Mesenchymal stem cell (in vitro differentiated cells and primary cell): ENCODE measurements at regions not wholly inside any gene's neighbourhood (a gene's known extent, or its start where the extent isn't known, plus 50 kb on each side); places are given as distances from the start of the nearest gene placed in this dataset.

Experiments
- DNase-seq: peaks from one replicate; pipeline ENCODE4 v3.0.0-alpha.2; 2013
- H2AFZ ChIP-seq: one replicate; pipeline ENCODE4 v1.6.1; 2013; ENCODE audit warnings: low read depth, mild to moderate bottlenecking, control low read depth, inconsistent platforms, low read length, moderate library complexity
- H2AK5ac ChIP-seq: 2 replicates; pipeline ENCODE4 v1.6.1; 2013; ENCODE audit warnings: low read length, moderate library complexity, mild to moderate bottlenecking, inconsistent platforms; ENCODE audit not compliant: severe bottlenecking
- H2BK120ac ChIP-seq: one replicate; pipeline ENCODE4 v1.6.1; 2013; ENCODE audit warnings: low read depth, mild to moderate bottlenecking, inconsistent platforms, low read length, moderate library complexity
- H2BK12ac ChIP-seq, 2 experiments: one replicate each; pipeline ENCODE4 v1.6.1; 2013; ENCODE audit warnings: inconsistent platforms in 2 of 2, low read length in 2 of 2, mild to moderate bottlenecking in 2 of 2, moderate library complexity in 2 of 2, control low read depth in 1 of 2
- H2BK15ac ChIP-seq: one replicate; pipeline ENCODE4 v1.6.1; 2013; ENCODE audit warnings: mild to moderate bottlenecking, low read depth, inconsistent platforms; ENCODE audit not compliant: poor library complexity, severe bottlenecking
- H2BK5ac ChIP-seq: 2 replicates; pipeline ENCODE4 v1.6.1; 2013; ENCODE audit warnings: low read depth, mild to moderate bottlenecking, low read length, control low read depth, inconsistent platforms; ENCODE audit not compliant: poor library complexity, severe bottlenecking
- H3K14ac ChIP-seq, 2 experiments: one replicate each; pipeline ENCODE4 v1.6.1; 2013; ENCODE audit warnings: inconsistent platforms in 2 of 2, low read length in 2 of 2, control low read depth in 1 of 2, mild to moderate bottlenecking in 1 of 2, moderate library complexity in 1 of 2
- H3K18ac ChIP-seq, 2 experiments: one replicate each; pipeline ENCODE4 v1.6.1; 2013; ENCODE audit warnings: inconsistent platforms in 2 of 2, low read length in 2 of 2, control low read depth in 1 of 2, low read depth in 1 of 2, mild to moderate bottlenecking in 1 of 2
- H3K23ac ChIP-seq, 2 experiments: one replicate each; pipeline ENCODE4 v1.6.1; 2013; ENCODE audit warnings: inconsistent platforms in 2 of 2, low read length in 2 of 2, mild to moderate bottlenecking in 2 of 2, moderate library complexity in 2 of 2, control low read depth in 1 of 2
- H3K27ac ChIP-seq: 2 replicates; pipeline ENCODE4 v1.5.1; 2013; ENCODE audit warnings: mild to moderate bottlenecking, moderate library complexity, low read length, control low read depth, inconsistent platforms; ENCODE audit not compliant: poor library complexity, severe bottlenecking
- H3K27me3 ChIP-seq, 2 experiments: 2 replicates each; pipeline versions ENCODE4 v1.6.1 to v1.7.0; 2013; ENCODE audit warnings: low read length in 2 of 2, mild to moderate bottlenecking in 2 of 2, moderate library complexity in 2 of 2, control low read depth in 1 of 2, inconsistent platforms in 1 of 2; ENCODE audit not compliant: control insufficient read depth in 1 of 2, insufficient read depth in 1 of 2
- H3K36me3 ChIP-seq, 2 experiments: 2 replicates each; pipeline versions ENCODE4 v1.6.1 to v1.7.0; 2013; ENCODE audit warnings: low read length in 2 of 2, control low read depth in 1 of 2, inconsistent platforms in 1 of 2, low read depth in 1 of 2, mild to moderate bottlenecking in 1 of 2; ENCODE audit not compliant: insufficient read depth in 2 of 2, control insufficient read depth in 1 of 2
- H3K4ac ChIP-seq, 2 experiments: one replicate each; pipeline ENCODE4 v1.6.1; 2013; ENCODE audit warnings: inconsistent platforms in 2 of 2, low read length in 2 of 2, mild to moderate bottlenecking in 2 of 2, moderate library complexity in 2 of 2, control low read depth in 1 of 2, low read depth in 1 of 2
- H3K4me1 ChIP-seq: 2 replicates; pipeline ENCODE4 v1.6.1; 2013; ENCODE audit warnings: low read depth, low read length, control low read depth; ENCODE audit not compliant: control insufficient read depth, insufficient read depth
- H3K4me2 ChIP-seq: 2 replicates; pipeline ENCODE4 v1.6.1; 2013; ENCODE audit warnings: low read length, mild to moderate bottlenecking, inconsistent platforms; ENCODE audit not compliant: poor library complexity, severe bottlenecking
- H3K4me3 ChIP-seq, 2 experiments: 2 replicates each; pipeline versions ENCODE4 v1.5.1 to v1.7.0; 2013; ENCODE audit warnings: low read length in 2 of 2, mild to moderate bottlenecking in 2 of 2, control low read depth in 1 of 2, low read depth in 1 of 2; ENCODE audit not compliant: insufficient read depth in 1 of 2
- H3K79me1 ChIP-seq: replicated peaks from 2 replicates; pipeline ENCODE4 v1.6.1; 2013; ENCODE audit warnings: mild to moderate bottlenecking, control low read depth, low read length, inconsistent platforms; ENCODE audit not compliant: poor library complexity, severe bottlenecking
- H3K9ac ChIP-seq: 2 replicates; pipeline ENCODE4 v1.7.0; 2013; ENCODE audit warnings: mild to moderate bottlenecking, low read length, moderate library complexity
- H3K9me3 ChIP-seq: 2 replicates; pipeline ENCODE4 v1.7.0; 2013; ENCODE audit warnings: mild to moderate bottlenecking, low read length; ENCODE audit not compliant: control insufficient read depth
- H4K8ac ChIP-seq: one replicate; pipeline ENCODE4 v1.6.1; 2013; ENCODE audit warnings: inconsistent platforms, mild to moderate bottlenecking, low read length, moderate library complexity
- H4K91ac ChIP-seq: one replicate; pipeline ENCODE4 v1.6.1; 2013; ENCODE audit warnings: mild to moderate bottlenecking, low read length, inconsistent platforms
- WGBS: methylation state at CpG from one replicate; pipeline ENCODE4 v1.1.7; 2013; ENCODE audit warnings: mixed read lengths; 5-methylcytosine and 5-hydroxymethylcytosine counted together

GRCh38 chr10:121302541-121303180 lies 295.6 kb downstream of the FGFR2 start:
- no peak overlapping the region for H3K4me3 ChIP-seq
- no peak overlapping the region for H3K27ac ChIP-seq
- H3K4me2 ChIP-seq: no peak overlapping the region
- H2BK12ac ChIP-seq: no peak overlapping the region
- no peak overlapping the region for H2AFZ ChIP-seq
- H3K14ac ChIP-seq: no peak overlapping the region
- no peak overlapping the region for H2AK5ac ChIP-seq
- H3K4me1 ChIP-seq: no peaks in the 10 kb centered on the region
- H2BK5ac ChIP-seq: no peak overlapping the region
- H3K4ac ChIP-seq: no peak overlapping the region
- H2BK120ac ChIP-seq: no peak overlapping the region
- no peaks in the 10 kb centered on the region for H3K79me1 ChIP-seq
- peaks cover 0 to 7% of the 10 kb centered on the region in 2 experiments for H3K27me3 ChIP-seq
- no peak overlapping the region for H3K9ac ChIP-seq
- no peaks in the 10 kb centered on the region for H3K9me3 ChIP-seq
- H2BK15ac ChIP-seq: no peak overlapping the region
- H3K18ac ChIP-seq: no peak overlapping the region
- H3K23ac ChIP-seq: no peak overlapping the region
- no peak overlapping the region for H4K8ac ChIP-seq
- H3K36me3 ChIP-seq: no peaks in the 10 kb centered on the region
- DNase-seq: no peak
- no peak overlapping the region for H4K91ac ChIP-seq
- WGBS: 70% methylated on average over 2 of the region's 7 CpGs

- Histone ChIP-seq H3K36me3 (no peaks in the 10 kb centered on the region), H3K4me1 (no peaks in the 10 kb centered on the region), H3K9me3 (no peaks in the 10 kb centered on the region), H4K91ac (no peak overlapping the region), H2AK5ac (no peak overlapping the region), H2BK15ac (no peak overlapping the region), H4K8ac (no peak overlapping the region), H3K79me1 (no peaks in the 10 kb centered on the region), H3K18ac (no peak overlapping the region), H2BK120ac (no peak overlapping the region), H3K4ac (no peak overlapping the region), H2BK5ac (no peak overlapping the region), H3K23ac (no peak overlapping the region), H2AFZ (no peak overlapping the region), H2BK12ac (no peak overlapping the region), H3K27ac (no peak overlapping the region), H3K27me3 (peaks cover 0 to 9% of the 10 kb centered on the region in 2 experiments), H3K9ac (no peak overlapping the region), H3K4me2 (no peak overlapping the region), H3K4me3 (no peak overlapping the region), H3K14ac (no peak overlapping the region)
- 86% methylated on average over 10 of the region's 10 CpGs for WGBS
- no peak for DNase-seq
Observed at GRCh38 chr10:121303287-121303890, 294.9 kb downstream of the FGFR2 start.

GRCh38 chr10:121305066-121305465 lies 293.2 kb downstream of the FGFR2 start:
- Histone ChIP-seq H3K9ac (no peak overlapping the region), H3K27ac (no peak overlapping the region), H3K4me3 (no peak overlapping the region), H3K27me3 (peaks cover 0 to 7% of the 10 kb centered on the region in 2 experiments), H3K4ac (no peak overlapping the region), H3K18ac (no peak overlapping the region), H2BK120ac (no peak overlapping the region), H2AFZ (no peak overlapping the region), H2BK15ac (no peak overlapping the region), H3K36me3 (no peaks in the 10 kb centered on the region), H3K4me1 (no peaks in the 10 kb centered on the region), H2BK12ac (no peak overlapping the region), H2BK5ac (no peak overlapping the region), H3K14ac (no peak overlapping the region), H3K79me1 (no peaks in the 10 kb centered on the region), H2AK5ac (no peak overlapping the region), H4K8ac (no peak overlapping the region), H3K23ac (no peak overlapping the region), H3K4me2 (no peak overlapping the region), H4K91ac (no peak overlapping the region), H3K9me3 (no peaks in the 10 kb centered on the region)
- no peak for DNase-seq
- WGBS: 78% methylated on average over 1 of the region's 2 CpGs

DNA sequence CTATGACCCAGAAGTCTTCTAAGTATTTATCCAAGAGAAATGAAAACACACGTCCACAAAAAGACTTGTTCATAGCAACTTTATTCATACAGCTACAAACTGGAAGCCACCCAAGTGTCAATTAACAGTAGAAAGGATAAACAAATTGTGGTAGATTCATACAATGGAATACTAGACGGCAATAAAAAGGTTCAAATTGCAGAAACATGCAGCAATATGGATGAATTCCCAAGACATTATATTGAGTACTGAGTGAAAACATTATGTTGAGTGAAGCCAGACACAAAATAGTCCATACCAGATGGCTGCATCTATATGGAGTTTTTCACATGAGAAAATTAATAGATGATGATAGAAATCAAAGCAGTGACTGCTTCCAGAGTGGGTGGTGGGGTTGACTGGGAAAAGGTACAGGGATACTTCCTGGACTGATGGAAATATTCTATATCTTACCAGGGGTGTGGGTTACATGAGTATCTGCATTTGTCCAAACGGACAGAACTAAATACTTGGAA lies 292.0 kb downstream of the FGFR2 start:
- Histone ChIP-seq H3K36me3 (no peaks in the 10 kb centered on the region), H3K4me3 (no peak overlapping the region), H3K27me3 (peaks cover 0 to 7% of the 10 kb centered on the region in 2 experiments), H3K79me1 (no peaks in the 10 kb centered on the region), H4K91ac (no peak overlapping the region), H4K8ac (no peak overlapping the region), H3K4me1 (no peaks in the 10 kb centered on the region), H3K9me3 (no peaks in the 10 kb centered on the region), H3K14ac (no peak overlapping the region), H2BK15ac (no peak overlapping the region), H3K23ac (no peak overlapping the region), H3K27ac (no peak overlapping the region), H2AK5ac (no peak overlapping the region), H2AFZ (no peak overlapping the region), H2BK120ac (no peak overlapping the region), H3K9ac (no peak overlapping the region), H2BK5ac (no peak overlapping the region), H3K18ac (no peak overlapping the region), H3K4me2 (no peak overlapping the region), H3K4ac (no peak overlapping the region), H2BK12ac (no peak overlapping the region)
- WGBS: 100% methylated on average over 1 of the region's 3 CpGs
- no peak for DNase-seq
